Colonic mucosa (tissue), 4 donors: ENCODE measurements at regions not wholly inside any gene's neighbourhood (a gene's known extent, or its start where the extent isn't known, plus 50 kb on each side); places are given as distances from the start of the nearest gene placed in this dataset.

Source experiments
- DNase-seq: peaks from one replicate; pipeline ENCODE4 v3.0.0-alpha.2; 2020
- H3K27ac ChIP-seq: fragments of 200-600 bp; one replicate; pipeline ENCODE4 v1.8.0; 2021
- H3K27me3 ChIP-seq: fragments of 200-600 bp; one replicate; pipeline ENCODE4 v1.8.0; 2021
- H3K36me3 ChIP-seq: fragments of 200-600 bp; one replicate; pipeline ENCODE4 v1.8.0; 2021
- H3K4me1 ChIP-seq: fragments of 200-600 bp; one replicate; pipeline ENCODE4 v1.8.0; 2021; ENCODE audit warnings: mild to moderate bottlenecking
- H3K4me3 ChIP-seq: fragments of 200-600 bp; one replicate; pipeline ENCODE4 v1.8.0; 2021
- H3K9ac ChIP-seq, 2 donors: one replicate each; pipeline ENCODE4 v1.7.0; 2013; ENCODE audit warnings: control low read depth in 2 of 2, low read depth in 2 of 2, low read length in 2 of 2
- H3K9me3 ChIP-seq: fragments of 200-600 bp; one replicate; pipeline ENCODE4 v1.8.0; 2021
- CTCF ChIP-seq: fragments of 200-600 bp; IDR thresholded peaks from one replicate; pipeline ENCODE4 v1.8.0; 2022; ENCODE audit warnings: antibody characterized with exemption, mild to moderate bottlenecking
- intact Hi-C: fragments of 100-400 bp; cut with DNase I; formaldehyde crosslinking; loops from one replicate; pipeline ENCODE4 v1.14.1; 2022
- donor health status: healthy.
- donor health status: DM: no; HTN: no; CAD: no.
- donor health status: DM: no; HTN: no; CAD: no.

DNA sequence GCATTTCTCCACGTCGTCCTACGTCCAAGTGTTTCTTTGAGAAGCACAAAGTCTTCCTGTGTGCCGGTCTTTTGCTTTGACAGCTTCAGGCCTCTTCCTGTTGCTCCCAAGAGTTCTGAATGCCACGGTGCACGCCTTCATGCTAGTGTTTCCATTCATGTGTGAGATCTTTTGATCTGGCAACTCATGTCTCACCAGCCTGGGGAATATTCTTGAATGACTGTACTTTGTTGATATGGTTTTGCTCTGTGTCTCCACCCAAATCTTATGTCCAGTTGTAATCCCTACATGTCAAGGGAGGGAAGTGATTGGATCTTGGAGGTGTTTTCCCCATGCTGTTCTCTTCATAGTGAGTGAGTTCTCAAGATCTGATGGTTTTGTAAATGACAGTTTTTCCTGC is 129.6 kb upstream of the THBS2 start:
- no peak for DNase-seq
- Histone ChIP-seq H3K9me3 (no peaks in the 10 kb centered on the region), H3K4me3 (no peak overlapping the region), H3K27ac (no peak overlapping the region), H3K4me1 (no peaks in the 10 kb centered on the region), H3K27me3 (no peaks in the 10 kb centered on the region), H3K9ac (no peak overlapping the region), H3K36me3 (no peaks in the 10 kb centered on the region)
- intact Hi-C loops: no loop called here
- no peak for TF ChIP-seq CTCF

DNA sequence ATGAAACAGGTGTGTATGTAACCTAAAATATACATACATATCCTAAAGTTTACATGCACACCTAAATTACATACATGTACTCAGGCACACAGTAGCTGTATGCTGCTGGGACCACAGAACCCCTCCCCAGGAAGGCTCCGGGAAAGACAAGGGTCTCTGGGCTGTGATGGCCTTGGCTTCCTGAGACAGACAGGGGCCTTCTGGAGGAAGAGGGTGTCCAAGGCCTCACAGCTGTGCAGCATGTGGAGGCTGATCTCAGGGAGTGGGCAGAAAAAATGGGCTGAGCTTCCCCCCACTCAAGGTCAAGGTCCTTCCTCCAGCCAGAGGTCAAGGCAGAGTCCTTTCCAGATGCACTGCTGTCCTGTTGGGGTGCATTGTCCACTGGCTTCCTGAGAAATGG is 129.1 kb upstream of the THBS2 start:
- H3K36me3 ChIP-seq: no peaks in the 10 kb centered on the region
- no peak overlapping the region for H3K4me3 ChIP-seq
- H3K27me3 ChIP-seq: no peaks in the 10 kb centered on the region
- TF ChIP-seq CTCF: no peak
- no peaks in the 10 kb centered on the region for H3K9me3 ChIP-seq
- no peaks in the 10 kb centered on the region for H3K4me1 ChIP-seq
- intact Hi-C loops: no loop called here
- no peak for DNase-seq
- H3K9ac ChIP-seq: no peak overlapping the region
- H3K27ac ChIP-seq: no peak overlapping the region

DNA sequence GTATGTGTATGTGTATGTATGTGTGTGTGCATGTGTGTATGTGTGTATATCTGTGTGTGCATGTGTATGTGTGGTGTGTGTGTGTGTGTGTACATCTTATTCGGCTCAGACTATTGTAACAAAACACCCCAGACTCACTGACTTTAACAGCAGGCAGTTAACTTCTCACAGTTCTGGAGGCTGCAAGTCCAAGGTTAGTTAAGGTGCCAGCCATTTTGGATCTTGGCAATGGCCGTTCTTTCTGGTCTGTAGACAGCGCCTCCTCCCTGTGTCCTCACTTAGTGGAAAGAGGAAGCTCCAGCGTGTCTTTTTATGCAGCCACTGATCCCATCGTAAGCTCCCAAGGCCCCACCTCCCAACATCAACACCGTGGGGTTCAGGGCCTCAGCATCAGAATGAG is 128.3 kb upstream of the THBS2 start:
- Histone ChIP-seq H3K9ac (no peak overlapping the region), H3K4me3 (no peak overlapping the region), H3K4me1 (no peaks in the 10 kb centered on the region), H3K27ac (no peak overlapping the region), H3K36me3 (no peaks in the 10 kb centered on the region), H3K27me3 (no peaks in the 10 kb centered on the region), H3K9me3 (no peaks in the 10 kb centered on the region)
- no peak for TF ChIP-seq CTCF
- intact Hi-C loops: no loop called here
- DNase-seq: no peak

DNA sequence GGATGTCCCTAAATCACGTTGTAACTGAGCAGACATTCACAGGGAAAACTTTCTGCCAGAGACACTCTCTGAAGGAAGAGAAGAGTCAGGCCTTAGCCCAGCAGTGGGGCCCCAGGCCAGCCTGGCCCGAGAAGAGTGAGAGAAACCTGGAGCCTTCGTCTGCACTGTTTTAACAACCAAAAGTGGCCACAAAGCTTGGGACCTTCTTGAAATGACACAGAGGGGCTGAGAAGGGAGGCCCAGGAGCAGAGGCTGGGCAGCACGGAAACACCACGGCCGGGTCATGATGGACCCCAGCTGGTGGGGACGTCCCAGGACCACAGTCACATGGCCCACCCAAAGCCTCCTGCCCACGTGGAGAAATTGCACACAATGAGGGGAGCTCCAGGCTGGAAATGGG is 126.8 kb upstream of the THBS2 start:
- no peak overlapping the region for H3K27ac ChIP-seq
- no peak for TF ChIP-seq CTCF
- H3K9ac ChIP-seq: no peak overlapping the region
- DNase-seq: no peak
- no peaks in the 10 kb centered on the region for H3K36me3 ChIP-seq
- intact Hi-C loops: no loop called here
- H3K27me3 ChIP-seq: no peaks in the 10 kb centered on the region
- no peaks in the 10 kb centered on the region for H3K4me1 ChIP-seq
- H3K4me3 ChIP-seq: no peak overlapping the region
- H3K9me3 ChIP-seq: no peaks in the 10 kb centered on the region

- no peaks in the 10 kb centered on the region for H3K27me3 ChIP-seq
- H3K4me3 ChIP-seq: no peak overlapping the region
- DNase-seq: no peak
- no peaks in the 10 kb centered on the region for H3K9me3 ChIP-seq
- intact Hi-C loops: no loop called here
- H3K36me3 ChIP-seq: no peaks in the 10 kb centered on the region
- no peak for TF ChIP-seq CTCF
- H3K4me1 ChIP-seq: no peaks in the 10 kb centered on the region
- H3K27ac ChIP-seq: no peak overlapping the region
- no peak overlapping the region for H3K9ac ChIP-seq
These were observed 125.9 kb upstream of the THBS2 start for GRCh38 chr6:169379495-169380070.
